ENCODE measurements at regions not wholly inside any gene's neighbourhood (a gene's known extent, or its start where the extent isn't known, plus 50 kb on each side); places are given as distances from the start of the nearest gene placed in this dataset.
"Not testable (repeated sequence)": the region's sequence is repeated elsewhere in the genome, so short reads cannot be mapped to it uniquely, and the experiment has no call there.

GRCh38 chr12:65656156-65656882, 168.0 kb upstream of the HMGA2 start:
- no peak for DNase-seq (ENCODE audit: low spot score)

GRCh38 chr12:65656891-65657351, 167.4 kb upstream of the HMGA2 start:
- peak; percentile 79 for DNase-seq (ENCODE audit: low spot score)

GRCh38 chr12:65657635-65658034, 166.6 kb upstream of the HMGA2 start:
- no peak for DNase-seq (ENCODE audit: low spot score)

GRCh38 chr12:65658360-65658759, 165.9 kb upstream of the HMGA2 start:
- no peak for DNase-seq (ENCODE audit: low spot score)

- DNase-seq (ENCODE audit: low spot score) = no peak
Observed at GRCh38 chr12:65659681-65660080, 164.6 kb upstream of the HMGA2 start.

- DNase-seq (ENCODE audit: low spot score) = no peak
Observed at GRCh38 chr12:65660096-65660495, 164.2 kb upstream of the HMGA2 start.

- DNase-seq (ENCODE audit: low spot score) = no peak
Observed at GRCh38 chr12:65660836-65661235, 163.4 kb upstream of the HMGA2 start.

- DNase-seq (ENCODE audit: low spot score) = no peak
Observed at GRCh38 chr12:65662590-65662989, 161.7 kb upstream of the HMGA2 start.

- no peak for DNase-seq (ENCODE audit: low spot score)
Observed at GRCh38 chr12:65663097-65663496, 161.2 kb upstream of the HMGA2 start.

GRCh38 chr12:65663648-65664047, 160.6 kb upstream of the HMGA2 start:
- no peak for DNase-seq (ENCODE audit: low spot score)

GRCh38 chr12:65664715-65665250, 159.5 kb upstream of the HMGA2 start:
- no peak for DNase-seq (ENCODE audit: low spot score)

- DNase-seq (ENCODE audit: low spot score) = no peak
Observed at GRCh38 chr12:65665817-65666216, 158.5 kb upstream of the HMGA2 start.

- no peak for DNase-seq (ENCODE audit: low spot score)
Observed at GRCh38 chr12:65666876-65667275, 157.4 kb upstream of the HMGA2 start.

- DNase-seq (ENCODE audit: low spot score) = no peak
Observed at GRCh38 chr12:65667932-65668331, 156.4 kb upstream of the HMGA2 start.

- no peak for DNase-seq (ENCODE audit: low spot score)
Observed at GRCh38 chr12:65668981-65669695, 155.1 kb upstream of the HMGA2 start.

- no peak for DNase-seq (ENCODE audit: low spot score)
Observed at GRCh38 chr12:65670775-65671174, 153.5 kb upstream of the HMGA2 start.

- no peak for DNase-seq (ENCODE audit: low spot score)
Observed at GRCh38 chr12:65672441-65672840, 151.8 kb upstream of the HMGA2 start.

GRCh38 chr12:65673156-65673690, 151.1 kb upstream of the HMGA2 start:
- DNase-seq (ENCODE audit: low spot score) = no peak

GRCh38 chr12:65673732-65674131, 150.6 kb upstream of the HMGA2 start:
- DNase-seq (ENCODE audit: low spot score) = no peak

GRCh38 chr12:65675141-65675621, 149.1 kb upstream of the HMGA2 start:
- DNase-seq (ENCODE audit: low spot score) = no peak

- not testable (repeated sequence) for DNase-seq (ENCODE audit: low spot score)
Observed at GRCh38 chr12:65678172-65678571, 146.1 kb upstream of the HMGA2 start.

- no peak for DNase-seq (ENCODE audit: low spot score)
Observed at GRCh38 chr12:65681226-65681625, 143.1 kb upstream of the HMGA2 start.

- DNase-seq (ENCODE audit: low spot score) = no peak
Observed at GRCh38 chr12:65682112-65682511, 142.2 kb upstream of the HMGA2 start.

All from COLO829 (cell line).